GM19395 (cell line): ENCODE measurements at regions not wholly inside any gene's neighbourhood (a gene's known extent, or its start where the extent isn't known, plus 50 kb on each side); places are given as distances from the start of the nearest gene placed in this dataset.

Experiments used
- ATAC-seq: cut with Tn5 transposase; IDR thresholded peaks from one replicate; pipeline ENCODE4 v1.9.1; 2021; ENCODE audit warnings: mild to moderate bottlenecking, moderate library complexity; ENCODE audit not compliant: unreplicated experiment

GRCh38 chr18:40860189-40860588 is 1094.8 kb upstream of the PIK3C3 start:
- ATAC-seq, result no peak

DNA sequence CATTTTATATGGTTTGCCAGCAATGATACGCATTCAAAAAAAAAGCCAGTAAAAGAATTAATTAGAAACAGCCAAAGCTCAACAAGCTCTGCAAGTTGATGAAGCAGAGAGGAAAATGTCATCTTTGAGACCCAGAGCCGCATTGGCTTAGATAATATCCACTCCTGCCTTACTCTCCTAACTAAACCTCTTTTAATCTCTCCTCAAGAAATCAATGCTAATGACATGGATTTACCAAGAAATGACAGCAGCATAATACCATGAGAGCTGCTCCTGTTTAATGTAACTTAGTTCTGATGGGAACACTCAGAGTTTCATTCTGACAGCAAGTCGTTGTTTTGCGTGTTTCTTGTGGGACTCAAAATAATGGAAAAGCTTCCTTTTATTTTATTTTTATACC is 1099.4 kb upstream of the PIK3C3 start:
- no peak for ATAC-seq

DNA sequence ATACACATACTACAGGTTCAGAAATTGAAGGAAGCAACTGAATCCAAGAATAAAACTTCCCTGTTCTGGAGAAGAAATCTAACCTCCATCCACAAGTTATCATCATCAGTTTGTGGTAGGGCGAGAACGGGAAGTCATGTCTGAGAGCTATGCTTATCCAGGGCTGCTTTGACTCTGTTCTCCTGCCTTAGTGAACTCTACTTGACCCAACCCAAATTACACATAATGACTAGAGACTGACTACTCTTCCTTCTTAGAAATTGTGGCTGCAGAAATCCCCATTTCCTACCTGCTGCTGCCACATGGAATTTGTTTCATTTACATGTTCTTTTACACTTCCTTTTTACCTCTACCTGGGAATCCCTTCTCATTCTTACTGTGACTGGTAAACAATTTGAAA is 1102.6 kb upstream of the PIK3C3 start:
- no peak for ATAC-seq

DNA sequence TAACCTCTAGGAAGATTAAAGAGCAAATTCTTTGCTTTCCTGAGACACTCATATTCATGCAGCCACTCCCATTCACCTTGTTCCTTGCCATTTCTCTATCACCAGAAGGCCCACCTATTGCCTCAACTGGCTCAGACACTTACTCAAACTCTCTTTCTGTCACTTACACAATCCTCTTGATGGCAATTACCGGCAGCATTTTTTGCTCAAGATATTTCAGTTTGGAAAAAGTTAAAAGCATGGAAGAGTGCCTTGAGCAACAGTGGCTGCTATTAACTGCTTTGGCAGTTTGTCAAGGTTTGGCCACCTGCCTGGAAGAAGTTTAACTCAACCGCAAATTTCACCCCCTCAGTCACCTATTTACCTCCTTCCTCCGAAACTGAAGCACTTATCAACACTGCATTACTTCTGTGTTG is 1104.0 kb upstream of the PIK3C3 start:
- ATAC-seq, result no peak

GRCh38 chr18:40849886-40850285 is 1105.1 kb upstream of the PIK3C3 start:
- ATAC-seq, result no peak

GRCh38 chr18:40841467-40841866 is 1113.6 kb upstream of the PIK3C3 start:
- no peak for ATAC-seq

GRCh38 chr18:40841063-40841462 is 1114.0 kb upstream of the PIK3C3 start:
- ATAC-seq, result no peak

- no peak for ATAC-seq
Observed at GRCh38 chr18:40832362-40832761, 1122.7 kb upstream of the PIK3C3 start.

DNA sequence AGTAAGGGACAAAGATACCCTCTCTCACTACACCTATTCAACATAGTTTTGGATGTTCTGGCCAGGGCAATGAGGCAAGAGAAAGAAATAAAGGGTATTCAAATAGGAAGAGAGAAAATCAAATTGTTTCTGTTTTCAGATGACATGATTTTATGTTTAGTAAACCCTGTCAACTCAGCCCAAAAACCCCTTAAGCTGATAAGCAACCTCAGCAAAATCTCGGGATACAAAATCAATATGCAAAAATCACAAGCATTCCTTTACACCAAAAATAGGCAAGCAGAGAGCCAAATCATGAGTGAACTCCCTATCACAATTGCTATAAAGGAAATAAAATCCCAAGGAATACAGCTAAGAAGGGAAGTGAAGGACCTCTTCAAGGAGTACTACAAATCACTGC is 1130.7 kb upstream of the PIK3C3 start:
- no peak for ATAC-seq

DNA sequence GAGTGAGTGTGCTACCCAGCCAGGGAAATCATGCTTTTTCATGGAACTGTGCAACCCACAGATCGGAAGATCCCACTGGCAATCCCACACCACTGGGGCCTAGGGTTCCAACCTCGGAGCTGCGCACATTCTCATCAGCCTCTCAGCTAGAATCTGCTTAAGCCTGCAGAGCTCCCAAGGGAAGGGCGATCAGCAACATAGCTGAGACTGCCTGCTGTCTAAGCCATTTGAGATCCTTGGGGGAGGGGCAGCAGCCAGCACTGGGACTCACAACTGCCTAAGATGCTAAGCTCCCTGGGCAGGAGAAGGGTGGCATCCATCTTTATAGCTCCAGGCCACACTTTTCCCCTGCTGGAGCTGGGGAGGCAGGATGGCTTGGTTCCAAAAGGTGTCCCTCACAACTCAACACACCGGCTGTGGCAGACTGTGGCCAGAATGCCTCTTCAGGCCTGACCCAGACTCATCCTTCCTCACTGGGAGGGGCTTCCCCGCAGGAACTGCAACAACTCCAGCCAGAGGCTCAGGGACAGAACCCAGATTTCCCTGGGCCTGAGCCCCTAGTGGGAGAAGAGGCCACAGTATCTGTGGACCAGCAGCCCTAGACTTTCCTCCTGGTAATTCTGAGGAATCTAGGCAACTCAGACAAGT is 1133.3 kb upstream of the PIK3C3 start:
- ATAC-seq, result no peak

DNA sequence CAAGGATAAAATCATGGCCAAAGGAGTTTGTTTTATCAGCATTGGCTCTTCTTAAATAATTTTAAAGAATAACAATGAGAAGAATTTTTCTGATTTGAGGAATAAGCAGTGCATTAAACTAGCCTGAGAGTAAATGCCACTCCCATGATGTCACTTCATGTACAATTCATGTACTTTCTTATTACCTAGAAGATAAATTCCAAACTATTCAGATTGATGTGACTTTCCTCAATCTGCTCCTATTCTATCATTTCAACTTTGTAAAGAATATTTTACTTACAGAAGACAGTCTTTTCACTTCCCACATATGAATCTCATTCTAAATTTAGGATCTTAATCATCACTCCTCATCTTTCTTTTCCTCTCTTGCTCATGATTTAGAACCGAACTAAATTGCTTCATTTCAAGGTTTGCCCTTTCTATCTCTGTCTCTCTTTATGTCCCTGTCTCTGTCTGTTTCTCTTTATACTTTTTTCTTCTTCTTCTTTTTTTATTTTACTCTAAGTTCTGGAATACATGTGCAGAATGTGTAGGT is 1142.0 kb upstream of the PIK3C3 start:
- ATAC-seq, result no peak

GRCh38 chr18:40810372-40810771 is 1144.7 kb upstream of the PIK3C3 start:
- no peak for ATAC-seq

GRCh38 chr18:40789286-40789685 is 1165.7 kb upstream of the PIK3C3 start:
- no peak for ATAC-seq

DNA sequence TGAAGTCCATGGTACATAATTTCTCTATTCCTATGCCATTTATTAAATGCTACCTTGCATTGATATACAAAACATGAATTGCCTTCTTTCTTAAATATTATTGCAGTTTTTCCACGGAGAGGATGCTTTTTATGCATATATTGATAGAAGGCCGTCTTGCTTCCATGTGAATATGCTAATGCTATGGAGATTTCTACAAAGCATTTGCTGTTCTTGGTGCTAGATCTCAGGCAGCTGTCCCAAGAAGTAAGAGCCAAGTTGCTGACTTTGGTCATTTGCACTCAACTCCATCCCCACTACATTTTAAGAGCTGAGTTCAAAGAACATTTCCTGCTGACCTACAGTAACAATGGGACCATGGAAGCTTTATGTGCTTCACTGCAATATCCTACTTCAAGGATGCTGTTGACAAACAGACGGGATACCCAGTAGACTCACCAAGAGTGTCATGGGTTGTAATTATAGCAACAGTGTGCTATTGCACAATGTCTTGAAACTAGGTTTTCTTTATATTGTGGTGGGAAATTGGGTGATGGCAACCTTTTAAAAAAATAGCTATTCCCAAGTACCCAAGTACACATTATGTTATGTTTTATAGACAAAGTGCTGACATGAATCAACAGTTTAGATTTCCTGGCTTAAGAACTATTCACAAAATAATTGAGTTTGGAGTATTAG is 1172.4 kb upstream of the PIK3C3 start:
- ATAC-seq, result no peak

DNA sequence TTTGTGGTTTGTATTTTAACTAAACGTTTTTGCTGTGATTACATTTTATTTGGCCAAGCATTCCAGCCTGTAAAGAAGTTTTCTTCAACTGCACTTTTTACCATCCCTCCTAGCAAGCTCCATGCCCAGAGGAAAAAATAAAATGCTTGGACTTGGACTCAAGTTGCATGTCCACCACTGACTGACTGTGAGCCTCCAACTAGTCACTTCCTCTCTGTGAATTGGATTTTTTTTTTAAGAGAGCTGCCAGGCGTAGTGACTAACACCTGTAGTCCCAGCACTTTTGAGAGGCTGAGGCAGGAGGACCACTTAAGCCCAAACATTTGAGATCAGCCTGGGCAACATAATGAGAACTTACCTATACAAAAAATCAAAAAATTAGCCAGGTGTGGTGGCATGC is 1185.2 kb upstream of the PIK3C3 start:
- no peak for ATAC-seq

- ATAC-seq, result no peak
Observed at GRCh38 chr18:40760251-40760650, 1194.8 kb upstream of the PIK3C3 start.

- no peak for ATAC-seq
Observed at GRCh38 chr18:40754477-40754876, 1200.6 kb upstream of the PIK3C3 start.

DNA sequence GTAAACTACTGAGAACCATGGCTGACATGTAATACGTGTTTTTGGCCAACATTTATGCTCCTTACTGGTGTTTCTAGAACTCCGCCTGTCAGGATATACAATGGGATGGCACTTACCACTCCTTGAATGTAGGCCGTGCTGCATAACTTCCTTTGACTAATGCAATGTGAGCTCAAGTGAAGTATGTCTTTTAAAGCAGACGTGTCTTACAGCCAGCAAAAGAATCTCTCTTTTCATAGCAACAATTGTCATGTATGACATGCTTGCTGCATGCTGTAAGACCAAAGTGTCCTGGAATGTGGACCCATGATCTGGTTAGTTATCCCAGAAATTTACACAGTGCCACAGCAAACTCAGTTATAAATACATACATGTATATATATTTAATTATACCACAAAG is 1202.7 kb upstream of the PIK3C3 start:
- ATAC-seq, result no peak

DNA sequence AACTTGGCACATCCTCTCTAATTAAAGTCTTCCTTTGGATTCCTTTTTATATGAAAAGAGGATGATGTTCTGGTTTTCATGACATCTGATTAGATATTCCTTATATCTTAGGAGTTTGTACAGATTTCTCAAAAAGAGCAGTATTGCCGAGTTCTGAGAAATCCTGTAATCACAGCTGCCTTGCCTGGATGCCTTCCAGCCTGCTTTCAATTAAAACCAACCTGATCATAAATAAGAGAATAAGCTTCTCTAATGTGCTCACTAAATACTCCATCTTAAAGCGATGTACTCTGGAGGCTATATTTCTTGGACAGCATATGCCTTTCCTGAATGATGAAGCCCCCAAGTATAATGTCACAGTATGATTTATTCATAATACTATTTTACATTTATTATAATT is 1203.8 kb upstream of the PIK3C3 start:
- ATAC-seq, result no peak

GRCh38 chr18:40739029-40739428 is 1216.0 kb upstream of the PIK3C3 start:
- no peak for ATAC-seq

DNA sequence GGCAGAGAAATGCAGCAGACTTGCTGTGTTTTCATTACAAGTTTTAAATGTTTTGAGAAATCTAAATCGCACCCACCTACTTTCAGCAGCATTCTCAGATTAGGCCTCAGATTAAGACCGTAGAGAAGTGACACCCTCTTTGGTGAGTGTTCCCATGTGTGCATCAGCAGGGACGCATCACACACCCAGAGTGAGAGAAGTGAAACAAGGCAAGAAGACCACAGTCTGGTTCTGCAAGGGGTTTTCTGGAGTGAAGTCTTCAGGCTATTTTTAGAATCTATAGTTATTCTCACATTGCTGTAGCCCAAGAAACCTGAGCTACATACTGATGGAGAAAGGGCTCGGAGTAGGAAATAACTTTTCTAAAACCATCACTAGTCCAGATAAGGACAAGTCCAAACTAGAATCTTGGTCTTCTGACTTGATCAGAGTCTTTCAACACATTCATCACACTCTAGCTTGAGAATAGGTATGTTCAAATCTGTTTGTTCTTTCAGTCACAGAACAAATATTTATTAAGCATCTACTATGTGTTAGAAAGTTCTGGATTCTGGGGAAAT is 1216.6 kb upstream of the PIK3C3 start:
- ATAC-seq, result no peak

DNA sequence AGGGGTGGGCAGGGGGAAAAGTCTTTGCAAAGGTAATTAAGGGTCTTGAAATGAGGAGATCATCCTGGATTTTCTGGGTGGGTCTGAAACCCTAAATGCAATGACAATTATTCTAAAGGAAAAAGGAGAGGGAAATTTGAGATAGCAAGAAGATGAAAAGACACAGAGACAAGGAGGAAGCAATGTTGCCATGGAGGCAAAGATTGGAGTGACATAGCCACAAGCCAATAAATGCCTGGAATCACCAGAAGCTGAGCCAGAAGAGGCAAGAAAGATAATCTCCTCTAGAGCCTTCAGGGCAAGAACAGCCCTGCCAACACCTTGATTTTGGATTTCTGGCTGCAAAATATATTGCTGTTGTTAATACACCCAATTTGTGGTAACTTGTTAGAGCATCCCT is 1246.3 kb upstream of the PIK3C3 start:
- no peak for ATAC-seq
